HS-27A (cell line): ENCODE measurements at regions not wholly inside any gene's neighbourhood (a gene's known extent, or its start where the extent isn't known, plus 50 kb on each side); places are given as distances from the start of the nearest gene placed in this dataset.
"Not testable (repeated sequence)": the region's sequence is repeated elsewhere in the genome, so short reads cannot be mapped to it uniquely, and the experiment has no call there.

Source experiments
- DNase-seq: peaks from one replicate; pipeline ENCODE4 v3.0.0-alpha.2; 2012; ENCODE audit warnings: low read depth, missing footprints

DNA sequence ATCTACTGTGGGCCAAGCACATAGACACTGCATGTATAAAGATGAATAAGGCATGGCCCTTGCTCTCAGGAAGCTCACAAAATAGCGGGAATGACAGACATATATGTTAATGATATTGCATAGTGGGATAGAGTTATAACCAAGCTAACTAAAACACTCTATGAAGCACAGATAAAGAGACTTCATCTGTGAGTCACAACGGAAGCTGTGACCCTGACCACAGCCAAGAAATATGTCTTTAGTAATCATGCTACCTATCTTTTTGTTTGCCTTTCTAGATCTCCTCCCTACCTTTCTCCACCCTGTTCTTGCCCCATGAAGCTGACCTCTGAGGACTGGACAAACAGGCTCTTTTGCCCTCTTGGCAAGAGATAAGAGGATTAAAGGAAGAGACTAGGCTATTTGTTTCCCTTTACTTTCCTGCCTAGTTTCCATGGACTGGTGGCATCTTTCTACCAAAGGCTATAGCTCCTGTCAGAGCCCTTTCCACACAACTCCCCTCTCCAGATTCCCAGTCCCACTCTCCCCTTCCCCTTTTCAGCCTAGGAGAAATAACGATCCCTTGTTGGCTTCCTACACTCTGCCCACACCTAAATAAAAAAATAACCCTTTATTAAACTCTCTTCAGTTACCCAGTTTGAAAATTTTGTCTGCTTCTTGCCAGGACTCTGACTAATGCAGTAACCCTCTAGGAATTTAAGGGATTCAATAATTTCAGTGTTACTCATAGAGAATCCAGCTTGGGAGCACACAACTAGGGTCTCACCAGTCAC, 504.9 kb upstream of the MARCKS start:
- peak; percentile 87 for DNase-seq

- no peak for DNase-seq
These were observed 504.3 kb upstream of the MARCKS start for GRCh38 chr6:113352831-113353230.

DNA sequence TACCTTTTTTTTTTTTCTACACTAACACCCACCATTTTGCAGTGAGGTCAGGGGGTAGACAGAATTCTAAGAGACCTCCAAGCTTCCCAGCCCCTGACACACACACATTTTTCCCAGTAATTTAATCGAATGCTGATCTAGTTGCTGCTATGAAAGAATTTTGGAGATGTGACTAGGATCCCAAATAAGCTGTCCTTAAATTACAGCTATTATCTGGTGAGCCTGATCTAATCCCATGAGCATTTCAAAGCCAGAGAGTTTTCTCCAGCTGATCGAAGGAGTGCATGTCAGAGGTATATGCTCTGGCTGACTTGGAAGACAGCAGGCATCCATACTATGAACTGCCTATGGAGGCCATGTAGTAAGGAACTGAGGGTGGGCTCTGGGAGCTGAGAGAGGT, 503.8 kb upstream of the MARCKS start:
- no peak for DNase-seq

GRCh38 chr6:113354204-113354895, 502.8 kb upstream of the MARCKS start:
- no peak for DNase-seq

DNA sequence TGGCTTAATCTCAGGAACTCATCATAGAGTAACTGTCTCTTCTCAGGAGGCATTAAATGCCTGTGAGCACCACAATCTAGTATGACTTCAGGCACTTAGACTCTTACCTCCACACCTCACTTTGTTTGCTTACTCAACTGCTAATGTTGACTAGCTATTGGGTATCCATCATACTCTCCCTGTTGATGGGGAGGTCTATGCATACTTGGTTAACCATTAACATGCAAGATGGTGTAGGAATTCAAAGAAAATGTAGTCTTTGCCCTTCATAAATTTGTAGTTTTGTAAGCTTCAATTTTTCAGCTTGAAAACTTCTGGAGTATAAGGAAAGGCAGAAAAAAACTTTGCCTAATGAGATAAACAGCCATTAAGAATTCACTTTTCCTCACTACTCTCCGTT, 501.0 kb upstream of the MARCKS start:
- no peak for DNase-seq

DNA sequence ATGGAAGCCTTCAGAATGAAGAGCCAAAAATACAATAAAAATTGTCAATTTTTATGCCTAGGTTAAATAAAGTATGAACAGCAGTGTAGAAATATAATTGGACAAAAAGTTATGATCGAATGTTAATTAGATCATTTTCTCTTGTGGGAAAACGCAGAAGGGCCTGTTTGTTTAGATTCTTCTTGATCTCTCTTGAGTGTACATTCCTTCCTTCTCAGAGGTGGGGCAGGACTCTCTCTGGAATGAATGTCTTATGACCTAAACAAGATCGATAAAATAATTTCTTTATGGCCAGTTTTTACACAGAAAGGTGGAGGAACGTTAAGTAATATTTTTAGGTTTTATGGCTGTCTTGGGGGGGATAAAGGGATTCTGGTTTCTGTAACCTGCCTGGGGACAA, 500.1 kb upstream of the MARCKS start:
- DNase-seq: no peak

DNA sequence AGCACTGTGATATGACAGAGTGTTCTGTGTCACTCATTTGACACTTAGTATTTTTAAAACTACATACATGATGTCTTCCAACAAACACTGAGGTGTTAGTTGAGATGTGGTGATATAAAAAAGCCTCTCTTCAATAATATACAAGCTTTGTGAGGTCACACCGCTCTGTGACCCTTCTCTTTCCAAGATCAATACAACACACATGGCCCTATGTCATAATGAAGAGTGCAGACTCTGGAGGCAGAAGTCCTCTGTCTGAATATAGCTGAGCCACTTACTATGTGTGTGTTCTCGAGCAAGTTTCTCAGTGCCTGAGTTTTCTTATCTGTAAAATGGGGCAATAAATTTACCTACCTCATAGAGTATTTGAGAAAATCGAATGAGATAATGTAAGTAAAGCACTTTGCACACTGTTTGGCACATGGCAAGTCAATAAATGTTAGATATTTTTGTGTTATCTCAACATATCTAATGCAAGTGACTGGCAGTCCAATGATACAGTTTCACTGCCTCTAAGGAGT, 499.0 kb upstream of the MARCKS start:
- DNase-seq: no peak

DNA sequence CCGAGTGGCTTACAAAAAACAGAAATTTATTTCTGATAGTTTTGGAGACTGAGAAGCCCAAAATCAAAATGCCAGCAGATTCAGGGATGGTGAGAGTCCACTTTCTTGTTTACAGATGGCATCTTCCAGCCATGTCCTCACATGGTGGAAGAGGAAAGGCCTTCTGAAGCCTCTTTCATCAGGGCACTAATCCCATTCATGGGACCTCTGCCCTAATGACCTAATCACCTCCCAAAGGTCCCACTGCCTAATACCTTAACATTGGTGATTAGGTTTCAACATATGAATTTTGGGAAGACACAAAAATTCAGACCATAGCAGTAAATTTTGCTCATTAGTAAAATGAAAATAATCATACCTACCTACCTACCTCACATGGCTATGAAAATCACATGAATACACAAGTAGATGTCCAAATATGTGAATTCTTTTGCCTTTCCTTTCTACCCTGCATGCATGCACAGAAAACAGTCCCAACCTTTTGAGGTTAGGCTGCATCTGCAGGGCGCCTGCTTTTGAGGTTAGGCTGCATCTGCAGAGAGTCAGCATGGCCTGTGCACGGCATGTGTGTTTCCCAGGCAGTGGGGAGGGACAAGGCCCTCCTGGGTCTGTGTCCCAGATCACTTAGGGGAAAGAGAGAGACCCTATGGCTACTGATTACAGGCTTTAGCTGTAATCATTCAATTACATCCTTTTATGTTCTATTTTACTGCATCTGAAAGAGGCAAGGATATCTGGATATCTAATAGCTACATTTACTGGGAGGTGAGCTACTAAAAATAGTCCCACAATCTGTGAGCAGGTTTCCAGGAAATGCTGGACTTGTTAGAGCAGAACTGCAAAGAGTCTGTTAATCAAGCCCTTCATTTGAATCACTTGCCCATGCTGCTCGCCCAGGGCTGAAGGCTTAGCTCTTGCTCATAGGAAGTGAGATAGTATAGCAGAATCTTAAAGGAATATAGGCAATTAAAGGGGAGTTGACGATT, 497.7 kb upstream of the MARCKS start:
- DNase-seq: no peak

- DNase-seq: peak; percentile 83
These were observed 496.0 kb upstream of the MARCKS start for GRCh38 chr6:113361014-113361645.

DNA sequence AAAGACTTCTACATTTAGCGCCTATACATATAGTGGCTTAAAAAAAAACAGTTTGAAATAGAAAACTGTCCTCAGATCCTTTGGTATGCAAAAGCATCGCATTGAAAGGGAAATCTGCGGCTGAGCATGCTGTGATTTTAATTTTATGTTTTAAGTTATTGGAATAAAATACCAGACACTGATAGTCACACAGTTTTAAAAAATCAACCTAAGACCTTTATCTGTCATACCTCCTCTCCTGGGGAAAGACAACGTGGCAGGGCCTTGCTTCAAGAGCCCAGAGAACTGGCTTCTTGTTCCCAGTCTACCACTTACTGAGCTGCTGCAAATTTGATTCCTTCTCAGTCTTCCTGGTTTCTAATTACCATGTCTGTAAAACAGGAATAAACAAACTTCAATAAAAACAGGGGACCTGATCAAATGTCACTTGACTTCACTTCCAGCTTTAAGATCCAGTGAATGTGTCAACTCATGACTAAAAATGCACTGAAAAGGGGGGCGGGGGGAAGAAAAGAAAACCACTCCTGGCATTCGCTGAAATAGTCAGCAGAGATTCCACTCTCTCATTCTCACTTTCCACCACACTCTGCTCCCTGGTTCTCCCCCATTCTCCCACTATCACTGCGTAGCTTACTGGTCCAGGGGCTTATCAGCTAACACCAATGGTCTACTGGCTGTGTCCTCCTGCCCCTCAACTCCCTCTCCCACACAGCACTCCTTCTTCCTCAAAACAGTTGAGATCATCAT, 494.7 kb upstream of the MARCKS start:
- DNase-seq: no peak

DNA sequence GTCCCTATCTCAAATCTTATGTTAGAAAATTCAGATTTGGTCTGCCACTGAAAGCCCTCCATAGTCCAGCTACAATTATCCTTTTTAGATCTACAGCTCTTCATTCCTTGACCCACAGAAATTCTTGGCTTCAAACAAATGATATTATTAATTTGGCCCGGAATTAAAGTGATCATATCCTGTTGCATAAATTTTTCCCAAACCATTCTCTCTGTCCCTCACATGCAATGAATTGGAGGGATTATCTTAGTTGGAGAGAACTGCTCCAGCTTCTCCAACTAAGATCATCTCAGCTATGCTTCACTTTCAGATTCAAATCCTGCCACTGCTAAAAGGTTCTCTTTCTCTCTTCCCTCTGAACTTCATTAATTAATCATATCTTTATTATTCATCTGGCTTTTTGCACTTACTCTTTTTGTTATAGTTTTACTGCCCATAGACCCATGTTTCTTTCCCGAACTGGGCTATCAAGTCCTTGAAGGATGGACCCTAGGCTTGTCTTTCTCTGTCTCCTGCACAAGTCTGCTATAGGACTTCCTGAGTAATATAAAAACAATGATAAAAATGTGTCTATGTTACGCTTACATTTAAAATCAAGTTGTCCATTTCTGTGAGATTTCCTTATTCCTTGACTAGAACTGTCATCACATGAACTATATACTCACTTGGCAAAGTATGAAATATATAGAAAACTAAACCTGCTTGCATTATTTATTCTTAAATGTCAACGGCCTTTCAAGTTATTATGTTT, 493.9 kb upstream of the MARCKS start:
- no peak for DNase-seq

GRCh38 chr6:113363866-113364265, 493.3 kb upstream of the MARCKS start:
- no peak for DNase-seq

DNA sequence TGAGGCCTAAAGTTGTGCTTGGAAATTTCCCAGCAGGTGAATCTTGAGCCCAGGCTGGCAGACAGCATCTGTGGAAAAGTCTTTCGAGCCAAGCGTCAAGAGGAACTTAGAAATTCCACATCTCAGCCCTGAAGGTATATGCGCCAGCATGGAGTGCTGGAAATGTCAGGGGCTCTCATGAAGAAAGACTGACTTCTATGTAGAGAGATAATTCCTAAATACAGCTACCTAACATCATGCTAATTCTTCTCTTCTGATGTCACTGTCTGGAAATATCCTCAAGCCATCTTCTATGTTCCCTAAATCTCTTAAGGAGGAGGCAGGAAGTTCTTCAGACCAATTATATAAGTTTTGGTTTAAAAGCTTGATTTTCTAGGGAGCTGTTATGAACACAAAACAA, 492.4 kb upstream of the MARCKS start:
- DNase-seq: no peak

- DNase-seq: no peak
These were observed 492.0 kb upstream of the MARCKS start for GRCh38 chr6:113365191-113365590.

DNA sequence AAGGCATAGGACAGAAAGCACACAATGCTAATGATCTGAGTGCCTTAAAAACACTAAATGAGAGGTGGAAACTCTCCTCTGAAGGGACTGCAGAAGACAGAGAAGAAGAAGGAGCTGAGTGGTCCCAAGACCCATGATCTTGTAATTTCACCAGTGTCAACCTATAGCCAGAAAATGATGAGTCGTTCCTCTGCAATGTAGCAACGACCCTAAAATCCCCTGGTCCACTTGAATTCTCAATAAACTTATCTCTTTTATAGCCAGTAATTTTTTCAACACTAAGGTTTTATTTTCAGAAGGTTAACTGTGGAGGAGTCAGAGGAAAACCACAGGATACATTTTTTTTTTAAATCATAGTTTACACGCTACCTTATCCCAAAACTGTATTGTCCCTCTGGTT, 490.6 kb upstream of the MARCKS start:
- no peak for DNase-seq

DNA sequence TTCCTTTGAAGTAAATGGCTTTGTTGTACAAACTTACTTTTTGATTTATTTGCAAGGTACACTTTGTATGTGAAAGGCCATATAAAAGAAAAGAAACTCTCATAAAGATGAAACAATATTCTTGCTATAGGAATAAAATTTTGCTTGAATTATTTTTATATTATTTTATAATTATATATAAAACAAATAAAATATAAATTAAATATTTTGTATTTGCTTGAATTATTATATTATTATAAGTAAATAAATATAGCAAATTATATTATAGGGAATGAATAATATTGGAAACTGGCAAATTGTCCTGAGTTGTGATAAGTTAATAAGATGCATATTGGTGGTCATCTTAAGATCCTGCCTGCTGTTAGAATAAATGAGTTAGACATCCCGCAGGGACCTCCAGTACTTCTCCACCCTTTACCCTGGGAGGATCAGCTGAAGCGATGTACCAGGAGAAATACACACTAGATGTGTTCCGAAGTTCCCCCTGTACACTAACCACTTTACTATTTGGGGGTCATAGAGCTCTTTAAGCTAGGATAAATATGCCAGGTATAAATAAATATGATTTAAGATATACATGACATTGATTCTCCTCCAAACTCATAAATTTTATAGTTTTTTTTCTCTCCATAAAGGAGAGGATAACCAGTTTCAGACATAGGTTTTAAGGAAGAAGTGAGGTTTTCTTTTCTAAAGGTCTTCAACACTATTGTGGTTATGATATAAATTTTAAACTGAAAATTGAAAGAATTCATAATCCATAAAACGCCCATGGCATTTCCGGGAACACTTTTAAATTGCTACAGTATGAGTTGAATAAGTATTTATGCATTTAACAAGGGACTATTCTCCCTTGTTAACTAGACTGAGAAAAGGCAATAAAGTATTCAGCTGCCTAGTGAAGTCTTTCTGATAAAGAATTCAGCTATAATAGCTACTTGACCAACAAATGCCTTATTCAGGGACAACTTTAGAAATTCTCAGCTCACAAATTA, 486.3 kb upstream of the MARCKS start:
- no peak for DNase-seq

DNA sequence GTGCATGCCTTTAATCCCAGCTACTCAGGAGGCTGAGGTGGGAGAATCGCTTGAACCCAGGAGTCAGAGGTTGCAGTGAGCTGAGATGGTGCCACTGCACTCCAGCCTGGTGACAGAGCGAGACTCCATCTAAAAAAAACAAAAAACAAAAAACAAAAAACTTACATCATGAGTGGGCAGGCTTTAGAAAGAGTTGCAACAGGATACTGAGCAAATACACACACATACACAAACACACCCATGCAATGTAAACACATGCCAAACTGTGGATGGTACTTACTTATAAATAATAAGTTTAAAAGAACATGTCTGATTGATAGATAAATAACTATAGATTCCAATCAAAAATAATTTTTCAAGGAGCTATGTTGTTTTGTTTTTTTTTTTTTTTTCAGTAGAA, 481.7 kb upstream of the MARCKS start:
- DNase-seq: not testable (repeated sequence)

DNA sequence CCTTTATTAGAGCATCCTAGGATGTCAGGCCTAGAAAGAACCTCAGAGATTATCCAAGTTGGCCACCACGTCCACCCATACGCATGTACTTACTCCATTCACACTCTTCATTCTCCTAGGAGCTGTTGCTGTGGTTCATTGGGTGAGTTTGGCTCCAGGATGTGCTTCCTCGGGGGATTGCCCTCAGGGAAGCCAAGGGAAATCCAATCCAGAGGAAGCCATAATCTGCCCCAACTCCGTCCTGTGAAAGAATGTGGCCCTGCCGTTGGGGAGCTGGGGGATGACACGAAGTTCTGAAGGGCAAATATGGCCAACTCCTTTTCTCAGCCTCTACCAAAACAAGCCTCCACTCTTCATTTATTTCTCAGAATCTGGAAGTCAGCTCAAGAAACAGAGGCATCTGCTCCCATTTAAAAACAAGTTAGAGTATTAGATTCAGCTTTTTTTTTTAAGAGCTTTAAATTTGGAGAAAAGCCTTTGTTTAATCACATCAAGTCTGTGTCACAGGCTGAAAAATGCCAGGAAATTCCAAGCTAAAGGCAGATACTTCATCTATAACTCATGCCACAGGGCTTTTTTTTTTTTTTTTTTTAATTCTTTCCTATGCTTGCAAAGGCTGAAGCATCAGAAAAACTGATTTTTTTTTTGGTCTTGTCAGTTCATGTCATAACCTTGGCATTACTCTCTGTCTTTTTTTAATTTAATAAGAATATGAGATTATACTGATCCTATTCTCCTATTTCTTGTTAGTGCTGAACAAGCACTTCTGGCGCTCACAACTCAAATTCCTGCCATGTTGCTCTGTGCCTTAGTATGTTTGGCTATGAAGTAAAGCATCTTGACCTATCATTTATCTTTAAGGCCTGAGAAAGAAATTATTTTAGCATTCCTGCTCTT, 480.9 kb upstream of the MARCKS start:
- peak; percentile 86 for DNase-seq
